Heart left ventricle (tissue), 13 donors: ENCODE measurements at regions not wholly inside any gene's neighbourhood (a gene's known extent, or its start where the extent isn't known, plus 50 kb on each side); places are given as distances from the start of the nearest gene placed in this dataset.

ENCODE experiments used
- POLR2A ChIP-seq, 2 donors: fragments of 450-650 bp; IDR thresholded peaks; one replicate each; pipeline ENCODE4 v1.6.1; 2017; ENCODE audit warnings: antibody characterized with exemption in 2 of 2, mild to moderate bottlenecking in 2 of 2, moderate library complexity in 2 of 2
- TF ChIP-seq, protein P1 (sequence below), 12 donors: fragments of 200-600 bp; sonication (generic) in 4 of 12; IDR thresholded peaks; one replicate each; pipeline versions ENCODE4 v1.5.0 to v1.8.0; 2018 to 2022; ENCODE audit warnings: antibody characterized with exemption in 12 of 12, mild to moderate bottlenecking in 5 of 12
- donor health status: ischemic (EF 13 %, LVEDD 7.1; RV severe dilation, severe dysfunction).
- donor health status: DM: no; HTN: yes; CAD: no.
- donor health status: DM: no; HTN: no; CAD: no.
- donor health status: ischemic (EF 25% LVEDD 6.9; RV normal size, moderate dysfunction).
- donor health status: ischemic (EF 25% LVEDD 5.7; RV mildly dilated, moderate dysfunction).
- donor health status: ischemic (EF 35%, LVEDD 5.7; RV mildly dilated, moderate dysfunction).
- donor health status: nonischemic (EF 11% LVEDD 7.7; RV severe dilation, severe dysfunction).
- donor health status: DM: yes; HTN: yes; CAD: no.
- donor health status: PGD.
- donor health status: ischemic (EF 29% LVEDD 5.4; RV normal size, mild dysfunction).
- donor health status: nonischemic (EF 23%, LVEDD 6.1; RV moderate dilation, normal function).

GRCh38 chr7:136441835-136442234 lies 426.6 kb upstream of the CHRM2 start:
- TF ChIP-seq, protein P1, sequence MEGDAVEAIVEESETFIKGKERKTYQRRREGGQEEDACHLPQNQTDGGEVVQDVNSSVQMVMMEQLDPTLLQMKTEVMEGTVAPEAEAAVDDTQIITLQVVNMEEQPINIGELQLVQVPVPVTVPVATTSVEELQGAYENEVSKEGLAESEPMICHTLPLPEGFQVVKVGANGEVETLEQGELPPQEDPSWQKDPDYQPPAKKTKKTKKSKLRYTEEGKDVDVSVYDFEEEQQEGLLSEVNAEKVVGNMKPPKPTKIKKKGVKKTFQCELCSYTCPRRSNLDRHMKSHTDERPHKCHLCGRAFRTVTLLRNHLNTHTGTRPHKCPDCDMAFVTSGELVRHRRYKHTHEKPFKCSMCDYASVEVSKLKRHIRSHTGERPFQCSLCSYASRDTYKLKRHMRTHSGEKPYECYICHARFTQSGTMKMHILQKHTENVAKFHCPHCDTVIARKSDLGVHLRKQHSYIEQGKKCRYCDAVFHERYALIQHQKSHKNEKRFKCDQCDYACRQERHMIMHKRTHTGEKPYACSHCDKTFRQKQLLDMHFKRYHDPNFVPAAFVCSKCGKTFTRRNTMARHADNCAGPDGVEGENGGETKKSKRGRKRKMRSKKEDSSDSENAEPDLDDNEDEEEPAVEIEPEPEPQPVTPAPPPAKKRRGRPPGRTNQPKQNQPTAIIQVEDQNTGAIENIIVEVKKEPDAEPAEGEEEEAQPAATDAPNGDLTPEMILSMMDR (IDR thresholded peaks at IDR 0.05): no peak
- TF ChIP-seq POLR2A (IDR thresholded peaks at IDR 0.05): no peak
